Spinal cord (tissue), 9 donors: ENCODE measurements at regions not wholly inside any gene's neighbourhood (a gene's known extent, or its start where the extent isn't known, plus 50 kb on each side); places are given as distances from the start of the nearest gene placed in this dataset.

Source experiments
- DNase-seq, 6 donors: peaks; one replicate each; pipeline versions ENCODE4 v3.0.0 to v3.0.0-alpha.2; 2013 to 2015; ENCODE audit warnings: low spot score in 6 of 6, low read depth in 4 of 6
- H3K27ac ChIP-seq: one replicate; pipeline ENCODE4 v1.5.1; 2013; ENCODE audit warnings: low read depth, low read length, control low read depth
- H3K27me3 ChIP-seq: one replicate; pipeline ENCODE4 v1.6.1; 2013; ENCODE audit warnings: low read length; ENCODE audit not compliant: control insufficient read depth, insufficient read depth
- H3K36me3 ChIP-seq: one replicate; pipeline ENCODE4 v1.6.1; 2013; ENCODE audit warnings: low read length; ENCODE audit not compliant: control insufficient read depth, insufficient read depth
- H3K4me1 ChIP-seq: one replicate; pipeline ENCODE4 v1.6.1; 2013; ENCODE audit warnings: low read length; ENCODE audit not compliant: control insufficient read depth, insufficient read depth
- H3K4me3 ChIP-seq: one replicate; pipeline ENCODE4 v1.5.1; 2013; ENCODE audit warnings: low read depth, low read length, control low read depth
- H3K9me3 ChIP-seq: one replicate; pipeline ENCODE4 v1.6.1; 2013; ENCODE audit warnings: low read length; ENCODE audit not compliant: control insufficient read depth, insufficient read depth
- WGBS: methylation state at CpG from one replicate; pipeline ENCODE4 v1.1.5; 2013; ENCODE audit warnings: missing lambda C conversion rate; ENCODE audit not compliant: insufficient coverage; 5-methylcytosine and 5-hydroxymethylcytosine counted together
- donor health status: healthy.

DNA sequence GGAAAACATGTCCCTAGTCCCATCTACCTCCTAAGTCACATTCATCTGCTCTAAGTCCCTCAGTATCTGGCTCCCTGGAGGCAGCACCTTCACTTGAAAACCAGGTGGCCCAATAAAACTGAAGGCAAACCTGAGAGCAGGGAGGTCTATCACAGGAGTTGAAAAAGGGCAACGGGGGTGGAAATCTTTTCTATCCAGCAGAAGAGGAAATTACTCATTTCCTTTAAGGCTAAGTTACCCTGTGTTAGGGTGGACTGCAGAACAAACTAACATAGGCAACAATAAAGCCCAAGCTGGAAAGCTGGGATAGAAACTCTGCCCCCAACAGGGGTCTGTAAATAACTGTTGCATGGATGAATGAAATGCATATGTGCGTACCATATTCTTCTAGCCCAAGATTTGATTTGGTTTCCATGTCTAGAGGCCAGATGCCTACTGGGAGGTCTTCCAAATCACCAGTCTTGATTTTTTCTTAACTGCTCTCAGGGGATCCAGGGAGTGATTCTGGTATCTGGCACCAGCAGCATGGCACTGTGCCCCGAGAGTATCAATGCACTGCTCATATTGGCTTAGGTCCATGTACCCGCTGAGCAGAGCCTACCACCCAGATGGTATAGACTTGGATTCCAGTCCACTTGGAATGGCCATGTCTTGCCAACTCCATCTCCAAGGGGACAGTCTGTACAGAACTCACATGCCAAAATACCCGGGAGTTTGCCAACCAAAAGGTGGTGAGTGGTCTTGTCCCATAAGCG, 350.0 kb upstream of the NCAM1 start:
- peak in 4 of 6 donors; percentile 51 to 97 (median 76) for DNase-seq
- no peaks in the 10 kb centered on the region for H3K36me3 ChIP-seq
- H3K4me1 ChIP-seq: peaks cover 17% of the 10 kb centered on the region
- H3K9me3 ChIP-seq: no peaks in the 10 kb centered on the region
- H3K27me3 ChIP-seq: no peaks in the 10 kb centered on the region
- no peak overlapping the region for H3K4me3 ChIP-seq
- 46% methylated on average over 3 of the region's 6 CpGs for WGBS
- H3K27ac ChIP-seq: no peak overlapping the region

DNA sequence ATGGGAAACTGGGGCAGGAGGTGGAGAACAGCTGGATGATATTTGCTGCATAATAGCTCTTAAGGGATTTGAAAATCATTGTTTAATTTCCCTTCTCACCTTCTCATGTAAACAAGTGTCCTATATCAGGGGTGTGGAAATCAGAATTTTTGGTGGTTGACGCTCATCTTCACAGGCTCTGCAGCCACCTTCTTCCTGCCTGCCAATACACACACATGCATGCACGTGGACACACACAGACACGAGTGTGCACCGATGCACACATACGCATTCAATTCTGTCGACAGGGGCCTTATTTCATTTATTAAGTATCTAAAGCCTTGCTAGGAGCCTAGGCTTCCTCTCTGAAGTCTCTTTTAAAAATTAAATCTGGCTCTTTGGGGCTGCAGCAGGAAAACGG, 349.4 kb upstream of the NCAM1 start:
- Histone ChIP-seq H3K9me3 (no peaks in the 10 kb centered on the region), H3K4me3 (no peak overlapping the region), H3K4me1 (peaks cover 17% of the 10 kb centered on the region), H3K27ac (no peak overlapping the region), H3K36me3 (no peaks in the 10 kb centered on the region), H3K27me3 (no peaks in the 10 kb centered on the region)
- 13% methylated on average over 5 of the region's 7 CpGs for WGBS
- DNase-seq: no peak

DNA sequence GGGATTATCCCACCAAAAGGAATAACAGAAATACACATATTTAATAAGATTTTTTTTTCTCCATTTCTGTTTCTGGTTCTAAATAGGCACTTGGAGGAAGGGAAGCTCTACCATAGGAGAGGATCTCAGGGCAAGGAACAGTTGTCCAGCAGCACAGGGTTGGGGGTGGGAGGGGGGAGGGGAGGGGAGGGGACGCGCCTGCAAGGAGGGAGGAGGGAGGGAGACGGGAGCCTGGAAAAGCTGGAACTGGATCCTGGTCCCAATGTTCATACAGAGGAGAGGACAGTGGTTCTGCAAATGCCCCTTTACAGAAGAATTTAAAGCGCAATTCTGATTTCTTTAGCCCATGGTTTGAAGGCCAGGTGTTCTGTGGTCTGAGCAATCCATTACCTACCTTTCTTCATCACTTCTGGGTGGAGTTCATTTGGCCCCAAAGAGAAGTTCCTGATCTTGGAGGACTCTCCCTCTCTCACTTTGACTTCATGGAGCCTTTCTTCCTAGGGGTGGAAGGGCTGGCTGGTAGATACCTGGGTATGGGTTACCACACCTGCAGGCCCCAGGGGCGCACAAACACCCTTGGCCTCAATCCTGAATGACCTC, 348.9 kb upstream of the NCAM1 start:
- WGBS: 29% methylated on average over 1 of the region's 5 CpGs
- H3K27ac ChIP-seq: no peak overlapping the region
- DNase-seq: peak in 2 of 6 donors; percentile 80 to 89
- H3K4me1 ChIP-seq: peaks cover 23% of the 10 kb centered on the region
- no peaks in the 10 kb centered on the region for H3K27me3 ChIP-seq
- H3K4me3 ChIP-seq: no peak overlapping the region
- no peaks in the 10 kb centered on the region for H3K36me3 ChIP-seq
- H3K9me3 ChIP-seq: no peaks in the 10 kb centered on the region

DNA sequence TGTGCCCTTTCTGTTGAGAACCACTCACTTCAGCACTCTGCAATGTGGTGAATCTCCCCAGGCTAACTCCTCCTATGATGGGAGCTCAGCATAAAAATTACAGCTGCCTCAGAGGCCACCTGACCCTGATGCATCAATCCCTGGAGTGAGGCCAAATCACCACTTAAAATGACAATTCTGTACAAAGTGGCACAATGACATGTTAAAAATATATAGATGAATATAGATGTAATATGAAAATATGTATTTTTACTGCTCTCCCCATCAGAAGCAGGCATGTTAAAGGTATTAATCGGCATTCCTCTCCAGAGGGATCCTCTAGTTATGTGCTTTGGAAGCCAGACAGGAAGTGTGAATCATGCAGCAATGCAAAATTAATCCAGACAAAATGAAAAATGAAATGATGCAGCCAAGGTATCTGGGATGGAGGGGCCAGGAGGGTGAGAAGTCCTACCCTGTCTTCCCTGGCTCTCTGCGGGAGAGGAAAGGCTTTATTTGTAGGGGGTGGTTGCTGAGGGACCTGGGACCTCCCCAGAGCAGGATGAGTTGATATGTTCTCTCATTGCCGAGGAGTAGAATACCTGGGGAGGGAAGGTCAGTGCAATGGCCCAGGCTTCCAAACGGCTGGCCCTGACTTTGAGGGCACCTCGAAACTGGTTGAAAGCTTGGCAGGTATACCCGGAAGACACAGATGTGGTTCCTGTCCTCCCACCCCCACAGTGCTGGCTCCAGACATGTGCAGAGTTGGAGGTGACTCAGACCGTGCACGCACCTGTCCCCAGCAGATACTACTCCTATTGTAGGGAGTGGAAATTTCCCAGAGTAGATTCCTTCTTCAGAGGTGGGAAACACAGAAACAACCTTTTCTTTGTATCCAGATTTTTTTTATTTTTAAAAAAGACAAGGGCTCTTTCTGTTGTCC, 347.9 kb upstream of the NCAM1 start:
- peak in 1 of 6 donors; percentile 65 for DNase-seq
- Histone ChIP-seq H3K4me1 (peaks cover 25% of the 10 kb centered on the region), H3K27me3 (no peaks in the 10 kb centered on the region), H3K4me3 (no peak overlapping the region), H3K36me3 (no peaks in the 10 kb centered on the region), H3K9me3 (no peaks in the 10 kb centered on the region), H3K27ac (no peak overlapping the region)
- WGBS: 56% methylated on average over 3 of the region's 8 CpGs

DNA sequence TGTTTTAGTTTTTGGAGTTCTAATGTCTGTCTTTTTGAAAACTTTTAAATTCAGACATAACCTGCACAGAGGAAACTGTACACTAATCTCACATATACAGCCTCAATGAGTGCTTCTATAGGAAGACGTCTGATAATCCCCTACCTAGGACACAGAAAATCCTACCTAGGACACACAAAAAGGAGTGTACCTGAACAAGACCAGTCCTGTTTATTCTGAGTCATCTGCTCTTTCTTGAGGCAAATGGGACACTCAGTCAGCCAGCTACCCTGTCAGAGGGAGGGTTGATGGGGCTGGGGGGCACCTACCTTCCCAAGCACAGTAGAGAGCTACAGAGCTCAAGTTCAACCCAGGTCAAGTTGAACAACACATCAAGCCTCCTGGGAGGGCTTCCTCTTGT, 346.6 kb upstream of the NCAM1 start:
- Histone ChIP-seq H3K36me3 (no peaks in the 10 kb centered on the region), H3K4me3 (no peak overlapping the region), H3K4me1 (peaks cover 28% of the 10 kb centered on the region), H3K27ac (no peak overlapping the region), H3K27me3 (no peaks in the 10 kb centered on the region), H3K9me3 (no peaks in the 10 kb centered on the region)
- no CpG with 5 or more reads among the region's 1 CpG for WGBS
- no peak for DNase-seq

DNA sequence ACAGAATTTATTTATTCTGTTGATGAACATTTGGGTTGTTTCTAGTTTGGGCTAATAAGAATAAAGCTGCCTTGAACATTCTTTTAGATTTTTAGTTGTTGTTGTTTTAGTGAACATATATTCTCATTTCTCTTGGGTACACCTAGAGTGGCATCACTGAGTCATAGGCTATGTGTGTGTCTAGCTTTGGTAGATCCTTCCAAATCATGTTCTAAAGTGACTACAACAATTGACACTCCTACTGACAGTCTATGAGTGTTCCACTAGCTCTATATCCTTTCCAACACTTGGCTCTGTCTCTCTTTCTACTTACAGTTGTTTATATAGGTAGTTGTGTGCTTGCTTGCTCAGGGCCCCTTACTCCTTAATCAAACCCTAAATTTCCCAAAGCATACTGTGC, 346.0 kb upstream of the NCAM1 start:
- Histone ChIP-seq H3K4me3 (no peak overlapping the region), H3K27me3 (no peaks in the 10 kb centered on the region), H3K27ac (no peak overlapping the region), H3K36me3 (no peaks in the 10 kb centered on the region), H3K4me1 (peaks cover 28% of the 10 kb centered on the region), H3K9me3 (no peaks in the 10 kb centered on the region)
- no peak for DNase-seq

DNA sequence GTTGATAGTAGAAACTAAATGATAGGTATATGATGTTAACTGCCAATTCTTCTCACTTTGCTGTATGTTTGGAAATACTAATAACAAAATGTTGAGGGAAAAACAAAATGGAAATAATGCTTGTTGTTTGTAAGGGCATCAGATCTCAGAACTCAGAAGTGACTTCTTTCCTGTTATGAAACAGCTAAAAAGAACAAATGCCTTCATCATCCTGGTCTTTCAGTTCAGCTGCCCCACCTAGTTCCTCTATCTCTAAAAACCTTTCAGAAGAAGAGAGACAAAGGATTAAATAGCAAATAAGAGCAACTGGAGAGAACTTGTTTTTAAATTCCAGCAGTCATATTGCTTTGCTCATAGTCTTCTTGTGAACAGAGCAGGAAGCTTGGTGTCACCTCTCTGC, 345.3 kb upstream of the NCAM1 start:
- no peak for DNase-seq
- Histone ChIP-seq H3K27ac (no peak overlapping the region), H3K27me3 (no peaks in the 10 kb centered on the region), H3K4me3 (no peak overlapping the region), H3K36me3 (no peaks in the 10 kb centered on the region), H3K9me3 (no peaks in the 10 kb centered on the region), H3K4me1 (peaks cover 28% of the 10 kb centered on the region)

DNA sequence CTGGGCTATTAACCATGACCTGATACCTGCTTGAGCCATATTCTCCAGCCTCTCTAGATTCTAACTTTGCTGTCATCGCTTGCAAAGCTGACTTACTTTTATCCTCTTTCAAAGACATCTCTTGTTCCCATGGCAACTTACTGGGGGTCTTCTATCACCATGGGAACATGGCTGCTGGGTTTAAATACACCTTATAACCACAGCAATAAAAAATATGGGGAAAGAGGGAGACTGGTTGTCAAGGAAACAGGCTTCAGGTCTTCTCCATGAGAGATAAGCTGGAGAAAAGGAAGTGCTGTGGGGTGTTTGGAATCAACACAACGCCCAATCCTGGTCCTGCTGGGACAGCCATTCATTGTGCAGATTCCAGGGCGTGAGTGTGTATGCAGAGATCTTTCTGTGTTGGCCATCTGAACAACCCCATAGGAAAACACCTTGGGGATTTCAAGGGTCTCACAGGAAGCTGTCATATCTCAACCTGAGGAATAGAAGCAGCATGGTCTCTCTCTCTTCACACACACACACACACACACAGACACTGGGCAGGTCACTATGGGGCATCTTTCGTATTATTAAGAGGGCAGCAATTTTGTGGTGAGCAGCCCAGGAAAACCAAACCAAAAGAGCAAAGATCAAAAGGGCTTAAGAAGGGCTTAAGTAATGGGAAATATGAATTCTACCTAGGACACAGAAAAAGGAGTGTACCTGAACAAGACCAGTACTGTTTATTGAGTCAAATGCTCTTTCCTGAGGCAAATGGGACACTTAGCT, 344.7 kb upstream of the NCAM1 start:
- Histone ChIP-seq H3K9me3 (no peaks in the 10 kb centered on the region), H3K27ac (no peak overlapping the region), H3K36me3 (no peaks in the 10 kb centered on the region), H3K27me3 (no peaks in the 10 kb centered on the region), H3K4me3 (no peak overlapping the region), H3K4me1 (peaks cover 25% of the 10 kb centered on the region)
- DNase-seq: peak in 3 of 6 donors; percentile 44 to 96 (median 84)
- no CpG with 5 or more reads among the region's 4 CpGs for WGBS

DNA sequence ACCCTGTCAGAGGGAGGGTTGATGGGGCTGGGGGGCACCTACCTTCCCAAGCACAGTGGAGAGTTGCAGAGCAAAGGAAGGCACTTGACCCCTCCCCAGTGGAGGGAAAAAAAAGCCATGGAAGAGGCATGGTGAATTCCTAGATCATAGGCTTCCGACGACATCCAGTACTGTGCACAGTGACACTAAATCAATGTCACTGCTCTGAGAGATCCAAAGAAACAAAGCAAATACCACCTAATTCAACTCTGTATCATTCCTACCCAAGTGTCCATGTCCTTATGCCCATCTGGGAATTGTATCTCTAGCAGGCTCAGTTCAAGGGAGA, 344.2 kb upstream of the NCAM1 start:
- Histone ChIP-seq H3K4me3 (no peak overlapping the region), H3K4me1 (peaks cover 24% of the 10 kb centered on the region), H3K27me3 (no peaks in the 10 kb centered on the region), H3K27ac (no peak overlapping the region), H3K36me3 (no peaks in the 10 kb centered on the region), H3K9me3 (no peaks in the 10 kb centered on the region)
- WGBS: no CpG with 5 or more reads among the region's 2 CpGs
- peak in 1 of 6 donors; percentile 13 for DNase-seq
